ENCODE measurements at regions not wholly inside any gene's neighbourhood (a gene's known extent, or its start where the extent isn't known, plus 50 kb on each side); places are given as distances from the start of the nearest gene placed in this dataset.

- Histone ChIP-seq H3K4me1 (no peaks in the 10 kb centered on the region), H3K36me3 (no peaks in the 10 kb centered on the region), H3K27me3 (no peaks in the 10 kb centered on the region), H3K27ac (no peak overlapping the region), H3K9me3 (peaks cover 12 to 13% of the 10 kb centered on the region in 2 donors), H3K4me3 (no peak overlapping the region)
- no peak for DNase-seq (ENCODE audit: low spot score in 2 of 2)
- intact Hi-C loops (cut with DNase I; ENCODE audit: low total_unique reads), result no loop called here
- TF ChIP-seq POLR2AphosphoS5 (IDR thresholded peaks at IDR 0.05) (no peak), POLR2A (IDR thresholded peaks at IDR 0.05) (no peak), CTCF (IDR thresholded peaks at IDR 0.05) (no peak)
Measured at GRCh38 chr2:215530191-215530968, 94.5 kb upstream of the FN1 start.

GRCh38 chr2:215529271-215529670 is 93.4 kb upstream of the FN1 start:
- DNase-seq (ENCODE audit: low spot score in 2 of 2), result no peak
- intact Hi-C loops (cut with DNase I; ENCODE audit: low total_unique reads), result no loop called here

GRCh38 chr2:215528555-215528954 is 92.7 kb upstream of the FN1 start:
- Histone ChIP-seq H3K36me3 (no peaks in the 10 kb centered on the region), H3K4me1 (no peaks in the 10 kb centered on the region), H3K27me3 (no peaks in the 10 kb centered on the region), H3K27ac (no peak overlapping the region), H3K4me3 (no peak overlapping the region), H3K9me3 (peaks cover 5% of the 10 kb centered on the region in 2 donors)
- DNase-seq (ENCODE audit: low spot score in 2 of 2), result no peak
- intact Hi-C loops (cut with DNase I; ENCODE audit: low total_unique reads), result no loop called here
- TF ChIP-seq POLR2A (IDR thresholded peaks at IDR 0.05) (no peak), CTCF (IDR thresholded peaks at IDR 0.05) (no peak), POLR2AphosphoS5 (IDR thresholded peaks at IDR 0.05) (no peak)

More at GRCh38 chr2:215529271-215529670, 93.4 kb upstream of the FN1 start:
- H3K27ac ChIP-seq, result no peak overlapping the region
- H3K9me3 ChIP-seq, result peaks cover 12 to 13% of the 10 kb centered on the region in 2 donors
- no peaks in the 10 kb centered on the region for H3K27me3 ChIP-seq
- H3K4me1 ChIP-seq, result no peaks in the 10 kb centered on the region
- H3K4me3 ChIP-seq, result no peak overlapping the region
- TF ChIP-seq POLR2AphosphoS5 (IDR thresholded peaks at IDR 0.05) (no peak), POLR2A (IDR thresholded peaks at IDR 0.05) (no peak), CTCF (IDR thresholded peaks at IDR 0.05) (no peak)
- no peaks in the 10 kb centered on the region for H3K36me3 ChIP-seq

DNA sequence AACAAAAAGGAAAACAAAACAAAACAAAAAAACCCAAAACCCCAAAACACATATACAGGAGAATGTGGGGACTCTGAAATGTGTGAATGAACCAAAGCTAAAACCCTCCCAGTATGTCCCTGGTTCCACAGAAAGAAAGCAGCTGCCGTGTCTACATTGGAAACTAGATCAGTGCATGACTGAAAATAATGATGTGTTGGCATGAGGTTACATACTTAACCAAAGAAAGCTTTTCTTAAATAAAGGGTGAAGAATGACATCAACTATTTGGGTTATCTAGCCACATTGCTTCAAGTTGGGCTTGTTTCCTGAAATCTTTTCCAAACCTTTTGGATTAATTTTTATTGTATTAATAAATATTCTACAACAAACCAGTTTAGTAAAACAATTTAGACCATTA is 91.9 kb upstream of the FN1 start:
- Histone ChIP-seq H3K36me3 (no peaks in the 10 kb centered on the region), H3K4me1 (no peaks in the 10 kb centered on the region), H3K27ac (no peak overlapping the region), H3K9me3 (no peaks in the 10 kb centered on the region), H3K27me3 (no peaks in the 10 kb centered on the region), H3K4me3 (no peak overlapping the region)
- DNase-seq (ENCODE audit: low spot score in 2 of 2), result no peak
- no peak for TF ChIP-seq POLR2A (IDR thresholded peaks at IDR 0.05)
- TF ChIP-seq CTCF (IDR thresholded peaks at IDR 0.05), result no peak
- TF ChIP-seq POLR2AphosphoS5 (IDR thresholded peaks at IDR 0.05), result no peak
- intact Hi-C loops (cut with DNase I; ENCODE audit: low total_unique reads), result no loop called here

- Histone ChIP-seq H3K9me3 (no peaks in the 10 kb centered on the region), H3K4me3 (no peak overlapping the region), H3K4me1 (peaks cover 0 to 5% of the 10 kb centered on the region in 2 donors), H3K27ac (no peak overlapping the region), H3K36me3 (no peaks in the 10 kb centered on the region), H3K27me3 (no peaks in the 10 kb centered on the region)
- no peak for TF ChIP-seq POLR2A (IDR thresholded peaks at IDR 0.05)
- TF ChIP-seq CTCF (IDR thresholded peaks at IDR 0.05), result no peak
- no peak for TF ChIP-seq POLR2AphosphoS5 (IDR thresholded peaks at IDR 0.05)
- intact Hi-C loops (cut with DNase I; ENCODE audit: low total_unique reads), result no loop called here
- no peak for DNase-seq (ENCODE audit: low spot score in 2 of 2)
Measured at GRCh38 chr2:215526341-215526740, 90.5 kb upstream of the FN1 start.
